ENCODE measurements at regions not wholly inside any gene's neighbourhood (a gene's known extent, or its start where the extent isn't known, plus 50 kb on each side); places are given as distances from the start of the nearest gene placed in this dataset.

GRCh38 chr10:131616040-131616439 lies 284.8 kb upstream of the PPP2R2D start:
- 94% methylated on average over 6 of the region's 6 CpGs for WGBS
- no peak overlapping the region for H3K4me3 ChIP-seq
- H3K9me3 ChIP-seq = peaks cover 3% of the 10 kb centered on the region
- no peaks in the 10 kb centered on the region for H3K36me3 ChIP-seq
- DNase-seq (ENCODE audit: low spot score in 2 of 2) = no peak
- peaks cover 9% of the 10 kb centered on the region for H3K27me3 ChIP-seq
- H3K4me1 ChIP-seq = no peaks in the 10 kb centered on the region
- no peak for TF ChIP-seq POLR2A (IDR thresholded peaks at IDR 0.05)
- TF ChIP-seq POLR2AphosphoS5 (IDR thresholded peaks at IDR 0.05) = no peak
- TF ChIP-seq CTCF (IDR thresholded peaks at IDR 0.05) = no peak
- no peak for TF ChIP-seq EP300 (IDR thresholded peaks at IDR 0.05)
- H3K27ac ChIP-seq = no peak overlapping the region

DNA sequence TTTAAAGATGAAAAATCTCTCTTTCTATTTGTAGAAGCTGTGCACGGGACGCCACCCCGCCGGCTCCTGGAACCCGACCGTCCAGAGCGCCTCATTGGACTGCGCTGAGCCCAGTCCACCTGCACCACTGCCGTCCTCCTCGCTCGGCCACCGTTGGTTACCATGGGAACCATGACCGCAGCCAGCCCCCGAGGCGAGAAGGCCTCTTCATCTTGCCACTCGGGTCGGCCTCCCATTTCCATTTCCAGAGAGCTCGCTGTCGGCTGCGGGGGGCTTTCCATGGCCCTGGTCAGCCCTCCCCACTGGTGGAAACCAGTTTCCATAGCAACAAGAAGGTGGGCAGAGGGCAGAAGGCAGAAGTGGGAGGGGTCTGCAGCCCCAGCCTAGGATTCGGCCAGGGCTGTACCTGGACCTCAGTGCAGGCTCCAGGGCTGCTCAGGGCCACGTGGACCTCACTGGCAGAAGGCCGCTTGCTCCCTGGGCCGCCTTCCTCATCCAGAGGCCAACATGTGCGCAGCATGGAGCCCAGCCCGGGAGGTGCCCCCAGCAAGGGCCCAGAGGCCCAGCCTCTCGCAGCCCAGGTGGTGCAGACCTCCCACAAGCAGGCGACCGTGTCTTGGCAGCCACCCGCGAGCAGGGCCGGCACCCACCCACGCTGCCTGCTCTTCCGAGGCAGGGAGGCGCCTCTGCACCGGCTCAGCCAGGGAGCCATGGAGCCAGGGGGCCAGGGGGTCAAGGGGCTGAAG lies 283.5 kb upstream of the PPP2R2D start:
- H3K36me3 ChIP-seq = no peaks in the 10 kb centered on the region
- no peak for DNase-seq (ENCODE audit: low spot score in 2 of 2)
- peaks cover 9% of the 10 kb centered on the region for H3K27me3 ChIP-seq
- no peak overlapping the region for H3K27ac ChIP-seq
- no peak for TF ChIP-seq POLR2A (IDR thresholded peaks at IDR 0.05)
- TF ChIP-seq CTCF (IDR thresholded peaks at IDR 0.05) = no peak
- no peak for TF ChIP-seq EP300 (IDR thresholded peaks at IDR 0.05)
- TF ChIP-seq POLR2AphosphoS5 (IDR thresholded peaks at IDR 0.05) = no peak
- no peak overlapping the region for H3K4me3 ChIP-seq
- WGBS = 61% methylated on average over 26 of the region's 36 CpGs
- no peaks in the 10 kb centered on the region for H3K4me1 ChIP-seq
- peaks cover 3% of the 10 kb centered on the region for H3K9me3 ChIP-seq

- Histone ChIP-seq H3K4me1 (no peaks in the 10 kb centered on the region), H3K27ac (no peak overlapping the region), H3K4me3 (no peak overlapping the region), H3K36me3 (no peaks in the 10 kb centered on the region), H3K27me3 (peaks cover 6% of the 10 kb centered on the region), H3K9me3 (peaks cover under 1% of the 10 kb centered on the region)
- no peak for TF ChIP-seq CTCF (IDR thresholded peaks at IDR 0.05)
- no peak for DNase-seq (ENCODE audit: low spot score in 2 of 2)
- 49% methylated on average over 11 of the region's 21 CpGs for WGBS
These were observed 282.1 kb upstream of the PPP2R2D start for GRCh38 chr10:131618587-131619267.

GRCh38 chr10:131620314-131620713 lies 280.5 kb upstream of the PPP2R2D start:
- no peak for TF ChIP-seq POLR2AphosphoS5 (IDR thresholded peaks at IDR 0.05)
- no peak for TF ChIP-seq CTCF (IDR thresholded peaks at IDR 0.05)
- no peak for TF ChIP-seq POLR2A (IDR thresholded peaks at IDR 0.05)
- no peak for TF ChIP-seq EP300 (IDR thresholded peaks at IDR 0.05)
- peaks cover 4% of the 10 kb centered on the region for H3K27me3 ChIP-seq
- no peak overlapping the region for H3K27ac ChIP-seq
- no peaks in the 10 kb centered on the region for H3K4me1 ChIP-seq
- H3K36me3 ChIP-seq = no peaks in the 10 kb centered on the region
- no peaks in the 10 kb centered on the region for H3K9me3 ChIP-seq
- DNase-seq (ENCODE audit: low spot score in 2 of 2) = no peak
- no CpG with 5 or more reads among the region's 6 CpGs for WGBS
- no peak overlapping the region for H3K4me3 ChIP-seq

DNA sequence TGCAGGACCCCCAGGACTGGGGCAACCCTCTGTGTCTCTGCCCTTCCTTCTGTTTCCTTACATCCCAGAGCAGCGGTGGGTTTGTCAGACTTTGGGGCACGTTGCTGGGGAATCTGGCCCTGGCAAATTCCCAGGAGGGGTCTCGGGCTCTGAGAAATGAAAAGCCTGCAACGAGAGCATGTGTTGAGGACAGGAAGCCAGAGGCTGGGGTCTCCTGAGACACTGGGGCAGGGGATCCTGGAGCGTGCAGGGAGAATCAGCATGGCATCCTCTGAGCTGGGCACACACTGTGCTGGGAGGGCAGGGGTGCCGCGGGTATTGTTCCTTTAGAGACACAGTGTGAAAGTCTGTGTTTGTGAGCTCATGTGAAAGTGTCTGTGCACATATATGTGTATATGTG lies 279.9 kb upstream of the PPP2R2D start:
- no peaks in the 10 kb centered on the region for H3K9me3 ChIP-seq
- TF ChIP-seq POLR2AphosphoS5 (IDR thresholded peaks at IDR 0.05) (no peak), CTCF (IDR thresholded peaks at IDR 0.05) (no peak), EP300 (IDR thresholded peaks at IDR 0.05) (no peak), POLR2A (IDR thresholded peaks at IDR 0.05) (no peak)
- H3K4me1 ChIP-seq = no peaks in the 10 kb centered on the region
- H3K27me3 ChIP-seq = peaks cover 4% of the 10 kb centered on the region
- no peak overlapping the region for H3K4me3 ChIP-seq
- WGBS = 77% methylated on average over 4 of the region's 7 CpGs
- no peak for DNase-seq (ENCODE audit: low spot score in 2 of 2)
- H3K27ac ChIP-seq = no peak overlapping the region
- no peaks in the 10 kb centered on the region for H3K36me3 ChIP-seq

Data from suprapubic skin (tissue), 4 donors.